HCT116 (cell line): ENCODE measurements at regions not wholly inside any gene's neighbourhood (a gene's known extent, or its start where the extent isn't known, plus 50 kb on each side); places are given as distances from the start of the nearest gene placed in this dataset.
"Not testable (repeated sequence)": the region's sequence is repeated elsewhere in the genome, so short reads cannot be mapped to it uniquely, and the experiment has no call there.

Source experiments
- ATAC-seq: fragments of 200-7000 bp; cut with Tn5 transposase; 2 replicates; pipeline ENCODE4 v1.9.1; 2020; ENCODE audit warnings: mild to moderate bottlenecking, moderate library complexity
- BruUV-seq: library from RNA; stranded (reverse); fragments of 400-500 nt; replicated peaks from 2 replicates; lab custom pipeline; 2021; lab: Mats Ljungman, UMichigan
- CTCF ChIA-PET: fragments of 300-600 bp; sonication (Branson Sonifier 250); formaldehyde crosslinking; loops from one replicate; lab custom pipeline; 2021; ENCODE audit warnings: antibody characterized with exemption; lab: Charles Lee
- POLR2A ChIA-PET: fragments of 300-600, 350-600 bp; sonication (Branson Sonifier 250); formaldehyde crosslinking; loops from one replicate; lab custom pipeline; 2021; ENCODE audit warnings: antibody characterized with exemption; lab: Charles Lee
- RAD21 ChIA-PET, 2 experiments: fragments of 300-600 bp; sonication (Branson Sonifier 250); formaldehyde crosslinking; loops; one replicate each; lab custom pipeline; 2023; ENCODE audit warnings: low total read pairs in 2 of 2; ENCODE audit not compliant: uncharacterized antibody in 2 of 2, unreplicated experiment in 2 of 2, low non-redundant PET in 1 of 2; lab: Charles Lee
- DNase-seq: peaks from one replicate; pipeline ENCODE4 v3.0.0-alpha.2; 2010; ENCODE audit warnings: low read depth, low spot score
- H2AFZ ChIP-seq: fragments of 200-600 bp; shearing (Covaris generic), sonication (generic); 2 replicates; pipeline ENCODE4 v1.6.1; 2017; ENCODE audit warnings: low read depth, mixed run types, mixed read lengths, antibody characterized with exemption, low read length; ENCODE audit not compliant: poor library complexity, severe bottlenecking
- H3K27ac ChIP-seq: 2 replicates; pipeline ENCODE4 v1.5.1; 2012; ENCODE audit warnings: low read depth, low read length
- H3K27me3 ChIP-seq: fragments of 200-600 bp; sonication (generic); 2 replicates; pipeline ENCODE4 v1.6.1; 2016; ENCODE audit warnings: mixed run types, low read length, mixed read lengths; ENCODE audit not compliant: insufficient read depth
- H3K36me3 ChIP-seq, 2 experiments: fragments of 200-500 bp in 1 of 2; fragments of 200-600 bp in 1 of 2; sonication (Bioruptor generic) in 1 of 2; sonication (generic) in 1 of 2; 2 replicates each; pipeline versions ENCODE4 v1.5.1 to v1.6.1; 2014 to 2016; ENCODE audit warnings: low read length in 2 of 2, inconsistent platforms in 1 of 2, mixed read lengths in 1 of 2, mixed run types in 1 of 2; ENCODE audit not compliant: insufficient read depth in 2 of 2, control insufficient read depth in 1 of 2
- H3K4me1 ChIP-seq, 2 experiments: fragments of 200-600 bp in 1 of 2; sonication (generic) in 1 of 2; 2 replicates each; pipeline versions ENCODE4 v1.5.1 to v1.6.1; 2012 to 2017; ENCODE audit warnings: low read length in 2 of 2, inconsistent platforms in 1 of 2, mild to moderate bottlenecking in 1 of 2, mixed read lengths in 1 of 2, mixed run types in 1 of 2, moderate library complexity in 1 of 2; ENCODE audit not compliant: insufficient read depth in 2 of 2, control insufficient read depth in 1 of 2
- H3K4me2 ChIP-seq: fragments of 200-600 bp; sonication (generic); 2 replicates; pipeline ENCODE4 v1.6.1; 2017; ENCODE audit warnings: mixed run types, low read length, mixed read lengths
- H3K4me3 ChIP-seq, 2 experiments: fragments of 200-600 bp in 1 of 2; sonication (generic) in 1 of 2; replicated peaks in 1 of 2; 2 replicates each; pipeline ENCODE4 v1.5.1; 2011 to 2016; ENCODE audit warnings: low read length in 2 of 2, control low read depth in 1 of 2, low read depth in 1 of 2, mild to moderate bottlenecking in 1 of 2, mixed read lengths in 1 of 2, mixed run types in 1 of 2
- H3K79me2 ChIP-seq: fragments of 200-600 bp; sonication (generic); 2 replicates; pipeline ENCODE4 v1.6.1; 2017; ENCODE audit warnings: mild to moderate bottlenecking, mixed run types, low read length, moderate library complexity, mixed read lengths; ENCODE audit not compliant: insufficient read depth
- H3K9ac ChIP-seq: fragments of 200-600 bp; sonication (generic); 2 replicates; pipeline ENCODE4 v1.6.1; 2016; ENCODE audit warnings: low read length, mixed read lengths
- H3K9me2 ChIP-seq: fragments of 200-600 bp; sonication (generic), shearing (Covaris generic); 2 replicates; pipeline ENCODE4 v1.6.1; 2017; ENCODE audit warnings: mixed run types, mild to moderate bottlenecking, moderate library complexity; ENCODE audit not compliant: insufficient read depth
- H3K9me3 ChIP-seq, 2 experiments: fragments of 200-500 bp in 1 of 2; fragments of 200-600 bp in 1 of 2; sonication (Bioruptor generic) in 1 of 2; sonication (generic) in 1 of 2; 2 replicates each; pipeline ENCODE4 v1.6.1; 2014 to 2017; ENCODE audit warnings: low read length in 2 of 2, mixed read lengths in 2 of 2, inconsistent platforms in 1 of 2, low read depth in 1 of 2, mild to moderate bottlenecking in 1 of 2, mixed run types in 1 of 2, moderate library complexity in 1 of 2; ENCODE audit not compliant: control insufficient read depth in 1 of 2, insufficient read depth in 1 of 2
- H4K20me1 ChIP-seq: fragments of 200-600 bp; sonication (generic), shearing (Covaris generic); 2 replicates; pipeline ENCODE4 v1.6.1; 2017; ENCODE audit warnings: mixed run types, mild to moderate bottlenecking, moderate library complexity; ENCODE audit not compliant: insufficient read depth
- ATF3 ChIP-seq: IDR thresholded peaks from 2 replicates; pipeline ENCODE4 v1.6.1; 2012
- CBX3 ChIP-seq: IDR thresholded peaks from 2 replicates; pipeline ENCODE4 v1.6.1; 2012; ENCODE audit warnings: low read depth
- CEBPB ChIP-seq: IDR thresholded peaks from 2 replicates; pipeline ENCODE4 v1.6.1; 2012; ENCODE audit warnings: low read depth
- EZH2phosphoT487 ChIP-seq: fragments of 200-600 bp; IDR thresholded peaks from 2 replicates; pipeline ENCODE4 v1.6.1; 2018; ENCODE audit warnings: antibody characterized with exemption, borderline replicate concordance
- JUND ChIP-seq: IDR thresholded peaks from 2 replicates; pipeline ENCODE4 v1.6.1; 2012
- MAX ChIP-seq: IDR thresholded peaks from 2 replicates; pipeline ENCODE4 v1.6.1; 2012
- POLR2A ChIP-seq: IDR thresholded peaks from 2 replicates; pipeline ENCODE4 v1.7.0; 2011; ENCODE audit warnings: borderline replicate concordance; ENCODE audit not compliant: insufficient read depth, insufficient read length; ENCODE audit errors: extremely low read depth
- POLR2AphosphoS5 ChIP-seq: IDR thresholded peaks from 2 replicates; pipeline ENCODE4 v1.6.1; 2011; ENCODE audit warnings: mild to moderate bottlenecking, low read depth, low read length, moderate library complexity
- RAD21 ChIP-seq: IDR thresholded peaks from 2 replicates; pipeline ENCODE4 v1.6.1; 2012; ENCODE audit warnings: low read depth, mild to moderate bottlenecking
- SIN3A ChIP-seq: IDR thresholded peaks from 2 replicates; pipeline ENCODE4 v1.6.1; 2012; ENCODE audit warnings: low read depth
- SP1 ChIP-seq: IDR thresholded peaks from 2 replicates; pipeline ENCODE4 v1.6.1; 2012; ENCODE audit warnings: low read depth
- TCF7L2 ChIP-seq: IDR thresholded peaks from 2 replicates; pipeline ENCODE4 v1.7.0; 2011; ENCODE audit warnings: borderline replicate concordance, inconsistent platforms; ENCODE audit not compliant: insufficient read depth, insufficient read length; ENCODE audit errors: extremely low read depth
- ZBTB33 ChIP-seq: IDR thresholded peaks from 2 replicates; pipeline ENCODE4 v1.6.1; 2011; ENCODE audit warnings: mild to moderate bottlenecking, low read length, moderate library complexity; ENCODE audit not compliant: insufficient replicate concordance; ENCODE audit errors: extremely low read depth
- ZFX ChIP-seq: fragments of 450-650 bp; IDR thresholded peaks from 2 replicates; pipeline ENCODE4 v1.6.1; 2017
- ZNF274 ChIP-seq: fragments of 200-500 bp; sonication (Bioruptor generic); IDR thresholded peaks from 2 replicates; pipeline ENCODE4 v1.6.1; 2014; ENCODE audit warnings: mild to moderate bottlenecking, low read depth, low read length, inconsistent platforms
- intact Hi-C: fragments of 100-400 bp; cut with micrococcal nuclease; formaldehyde crosslinking; loops from 2 replicates; pipeline ENCODE4 v1.10.0; 2022
- TF ChIP-seq, protein P1 (sequence below), 3 experiments: fragments of 200-600 bp in 1 of 3; sonication (generic) in 1 of 3; IDR thresholded peaks in 2 of 3; conservative IDR thresholded peaks in 1 of 3; 2 replicates each; pipeline ENCODE4 v1.5.1; 2012 to 2017; ENCODE audit warnings: low read depth in 2 of 3, low read length in 2 of 3, antibody characterized with exemption in 1 of 3, borderline replicate concordance in 1 of 3, control low read depth in 1 of 3, mild to moderate bottlenecking in 1 of 3, mixed read lengths in 1 of 3, mixed run types in 1 of 3, moderate library complexity in 1 of 3; ENCODE audit not compliant: insufficient read depth in 1 of 3

- no peaks in the 10 kb centered on the region for H3K9me3 ChIP-seq
- H3K9ac ChIP-seq, result no peak overlapping the region
- no peaks in the 10 kb centered on the region for H4K20me1 ChIP-seq
- no TSS peak for BruUV-seq
- no peaks in the 10 kb centered on the region for H3K36me3 ChIP-seq
- no peak overlapping the region for H3K4me2 ChIP-seq
- no peaks in the 10 kb centered on the region for H3K27me3 ChIP-seq
- no peaks in the 10 kb centered on the region for H3K79me2 ChIP-seq
- no peaks in the 10 kb centered on the region for H3K9me2 ChIP-seq
- CTCF ChIA-PET, result no interaction called here
- intact Hi-C loops, result no loop called here
- DNase-seq (no peak), ATAC-seq (no peak)
- no peak overlapping the region for H2AFZ ChIP-seq
- H3K27ac ChIP-seq, result no peak overlapping the region
- RAD21 ChIA-PET, result no interaction called here
- TF ChIP-seq CBX3 (no peak), JUND (no peak), POLR2AphosphoS5 (no peak), ZBTB33 (no peak), ZNF274 (no peak), SIN3A (no peak), EZH2phosphoT487 (no peak), CEBPB (no peak), POLR2A (no peak), ATF3 (no peak), ZFX (no peak), TCF7L2 (no peak), MAX (no peak), SP1 (no peak), RAD21 (no peak)
- TF ChIP-seq, protein P1, sequence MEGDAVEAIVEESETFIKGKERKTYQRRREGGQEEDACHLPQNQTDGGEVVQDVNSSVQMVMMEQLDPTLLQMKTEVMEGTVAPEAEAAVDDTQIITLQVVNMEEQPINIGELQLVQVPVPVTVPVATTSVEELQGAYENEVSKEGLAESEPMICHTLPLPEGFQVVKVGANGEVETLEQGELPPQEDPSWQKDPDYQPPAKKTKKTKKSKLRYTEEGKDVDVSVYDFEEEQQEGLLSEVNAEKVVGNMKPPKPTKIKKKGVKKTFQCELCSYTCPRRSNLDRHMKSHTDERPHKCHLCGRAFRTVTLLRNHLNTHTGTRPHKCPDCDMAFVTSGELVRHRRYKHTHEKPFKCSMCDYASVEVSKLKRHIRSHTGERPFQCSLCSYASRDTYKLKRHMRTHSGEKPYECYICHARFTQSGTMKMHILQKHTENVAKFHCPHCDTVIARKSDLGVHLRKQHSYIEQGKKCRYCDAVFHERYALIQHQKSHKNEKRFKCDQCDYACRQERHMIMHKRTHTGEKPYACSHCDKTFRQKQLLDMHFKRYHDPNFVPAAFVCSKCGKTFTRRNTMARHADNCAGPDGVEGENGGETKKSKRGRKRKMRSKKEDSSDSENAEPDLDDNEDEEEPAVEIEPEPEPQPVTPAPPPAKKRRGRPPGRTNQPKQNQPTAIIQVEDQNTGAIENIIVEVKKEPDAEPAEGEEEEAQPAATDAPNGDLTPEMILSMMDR (IDR thresholded peaks at IDR 0.05 in 2 of 3, conservative IDR thresholded peaks at IDR 0.05 in 1 of 3; ENCODE audit: borderline replicate concordance in 1 of 3, insufficient read depth in 1 of 3, low read depth in 2 of 3, low read length in 2 of 3), result no peak
- no peak overlapping the region for H3K4me3 ChIP-seq
- H3K4me1 ChIP-seq, result no peaks in the 10 kb centered on the region
- POLR2A ChIA-PET, result no interaction called here
Observed at GRCh38 chr4:79676705-79677104, 268.7 kb upstream of the GK2 start.

- H3K27me3 ChIP-seq, BruUV-seq, H3K4me3 ChIP-seq, H3K79me2 ChIP-seq, intact Hi-C loops, H3K9me3 ChIP-seq, RAD21 ChIA-PET, ATAC-seq, H3K27ac ChIP-seq, H3K4me1 ChIP-seq, H3K4me2 ChIP-seq, DNase-seq, CTCF ChIA-PET, H3K36me3 ChIP-seq, H3K9ac ChIP-seq, POLR2A ChIA-PET, H3K9me2 ChIP-seq, H4K20me1 ChIP-seq, H2AFZ ChIP-seq: not testable (repeated sequence)
Observed at GRCh38 chr4:79674906-79675305, 266.9 kb upstream of the GK2 start.
